ENCODE measurements at regions not wholly inside any gene's neighbourhood (a gene's known extent, or its start where the extent isn't known, plus 50 kb on each side); places are given as distances from the start of the nearest gene placed in this dataset.

- no peak for DNase-seq
Observed at GRCh38 chr5:110329955-110330525, 396.4 kb downstream of the TMEM232 start.

GRCh38 chr5:110333384-110333783, 393.1 kb downstream of the TMEM232 start:
- DNase-seq = no peak

- DNase-seq = no peak
Observed at GRCh38 chr5:110335361-110336066, 391.0 kb downstream of the TMEM232 start.

- no peak for DNase-seq
Observed at GRCh38 chr5:110338341-110339083, 388.0 kb downstream of the TMEM232 start.

- no peak for DNase-seq
Observed at GRCh38 chr5:110339399-110339798, 387.1 kb downstream of the TMEM232 start.

GRCh38 chr5:110341836-110342235, 384.6 kb downstream of the TMEM232 start:
- DNase-seq = no peak

- DNase-seq = no peak
Observed at GRCh38 chr5:110342683-110343082, 383.8 kb downstream of the TMEM232 start.

- no peak for DNase-seq
Observed at GRCh38 chr5:110343616-110344015, 382.9 kb downstream of the TMEM232 start.

GRCh38 chr5:110345623-110346022, 380.8 kb downstream of the TMEM232 start:
- no peak for DNase-seq

GRCh38 chr5:110346893-110347358, 379.5 kb downstream of the TMEM232 start:
- no peak for DNase-seq

- DNase-seq = no peak
Observed at GRCh38 chr5:110347781-110348180, 378.7 kb downstream of the TMEM232 start.

GRCh38 chr5:110351430-110351829, 375.0 kb downstream of the TMEM232 start:
- no peak for DNase-seq

- DNase-seq = no peak
Observed at GRCh38 chr5:110354311-110354710, 372.2 kb downstream of the TMEM232 start.

GRCh38 chr5:110354915-110355644, 371.4 kb downstream of the TMEM232 start:
- DNase-seq = no peak

- DNase-seq = no peak
Observed at GRCh38 chr5:110356677-110357076, 369.8 kb downstream of the TMEM232 start.

- DNase-seq = no peak
Observed at GRCh38 chr5:110359221-110359620, 367.2 kb downstream of the TMEM232 start.

- DNase-seq = no peak
Observed at GRCh38 chr5:110361471-110361870, 365.0 kb downstream of the TMEM232 start.

- DNase-seq = no peak
Observed at GRCh38 chr5:110362261-110362660, 364.2 kb downstream of the TMEM232 start.

GRCh38 chr5:110366716-110367115, 359.8 kb downstream of the TMEM232 start:
- no peak for DNase-seq

All from DMS79 (cell line).